Spleen (tissue), 11 donors: ENCODE measurements at regions not wholly inside any gene's neighbourhood (a gene's known extent, or its start where the extent isn't known, plus 50 kb on each side); places are given as distances from the start of the nearest gene placed in this dataset.

ENCODE experiments used
- DNase-seq: peaks from one replicate; pipeline ENCODE4 v3.0.0-alpha.2; 2020
- H3K27ac ChIP-seq, 8 donors: fragments of 200-600 bp; sonication (generic) in 7 of 8; 1 replicate in 4 of 8; 2 replicates in 4 of 8; pipeline versions ENCODE4 v1.5.0 to v1.8.0; 2016 to 2021; ENCODE audit warnings: inconsistent platforms in 4 of 8, mild to moderate bottlenecking in 4 of 8, moderate library complexity in 1 of 8
- H3K27me3 ChIP-seq, 7 donors: fragments of 200-600 bp; sonication (generic) in 6 of 7; replicated peaks in 1 of 7; 1 replicate in 4 of 7; 2 replicates in 3 of 7; pipeline versions ENCODE4 v1.5.0 to v1.8.0; 2016 to 2021; ENCODE audit warnings: inconsistent platforms in 3 of 7, mild to moderate bottlenecking in 1 of 7
- H3K36me3 ChIP-seq, 6 donors: fragments of 200-600 bp; sonication (generic) in 5 of 6; 1 replicate in 4 of 6; 2 replicates in 2 of 6; pipeline versions ENCODE4 v1.5.0 to v1.8.0; 2016 to 2021; ENCODE audit warnings: inconsistent platforms in 2 of 6
- H3K4me1 ChIP-seq, 6 donors: fragments of 200-600 bp; sonication (generic) in 5 of 6; 1 replicate in 3 of 6; 2 replicates in 3 of 6; pipeline versions ENCODE4 v1.5.0 to v1.8.0; 2016 to 2021; ENCODE audit warnings: inconsistent platforms in 3 of 6
- H3K4me3 ChIP-seq, 8 donors: fragments of 200-600 bp; sonication (generic) in 7 of 8; 1 replicate in 4 of 8; 2 replicates in 4 of 8; pipeline versions ENCODE4 v1.5.0 to v1.8.0; 2016 to 2021; ENCODE audit warnings: inconsistent platforms in 4 of 8, mild to moderate bottlenecking in 4 of 8, moderate library complexity in 2 of 8
- H3K9me3 ChIP-seq, 8 donors: fragments of 200-600 bp; sonication (generic) in 7 of 8; 1 replicate in 4 of 8; 2 replicates in 4 of 8; pipeline versions ENCODE4 v1.5.0 to v1.8.0; 2016 to 2021; ENCODE audit warnings: inconsistent platforms in 4 of 8
- POLR2A ChIP-seq, 3 donors: fragments of 450-650 bp; IDR thresholded peaks; one replicate each; pipeline ENCODE4 v1.5.1; 2017; ENCODE audit warnings: antibody characterized with exemption in 3 of 3, mild to moderate bottlenecking in 1 of 3
- POLR2AphosphoS5 ChIP-seq, 3 donors: sonication (generic); formaldehyde crosslinking; IDR thresholded peaks; one replicate each; pipeline ENCODE4 v1.5.1; 2017; ENCODE audit warnings: antibody characterized with exemption in 3 of 3
- WGBS, 5 donors: extraction: QIAGEN DNeasy Blood & Tissue Kit in 3 of 5; methylation state at CpG; one replicate each; pipeline versions ENCODE4 v1.1.5 to v1.1.7; 2013 to 2018; 5-methylcytosine and 5-hydroxymethylcytosine counted together
- intact Hi-C: fragments of 100-400 bp; cut with DNase I; formaldehyde crosslinking; loops from one replicate; pipeline ENCODE4 v1.15.0; 2023; ENCODE audit warnings: low total_unique reads
- TF ChIP-seq, protein P1 (sequence below), 11 experiments: fragments of 200-600 bp in 7 of 11; fragments of 450-650 bp in 4 of 11; sonication (generic) in 4 of 11; IDR thresholded peaks in 8 of 11; conservative IDR thresholded peaks in 3 of 11; 1 replicate in 7 of 11; 2 replicates in 4 of 11; pipeline versions ENCODE4 v1.4.0 to v1.8.0; 2016 to 2021; ENCODE audit warnings: antibody characterized with exemption in 11 of 11, inconsistent platforms in 4 of 11, mild to moderate bottlenecking in 1 of 11
- donor health status: healthy with polysubstance abuse.
- donor health status: DM: no; HTN: no; CAD: no; lungs with moderate emphysema.
- donor health status: DM: no; HTN: no; CAD: no.
- donor health status: Bipolar disorder and iron deficiency.
- donor health status: healthy.
- donor health status: DM: no; HTN: no; CAD: no.
- donor health status: DM: yes; HTN: yes; CAD: no.

DNA sequence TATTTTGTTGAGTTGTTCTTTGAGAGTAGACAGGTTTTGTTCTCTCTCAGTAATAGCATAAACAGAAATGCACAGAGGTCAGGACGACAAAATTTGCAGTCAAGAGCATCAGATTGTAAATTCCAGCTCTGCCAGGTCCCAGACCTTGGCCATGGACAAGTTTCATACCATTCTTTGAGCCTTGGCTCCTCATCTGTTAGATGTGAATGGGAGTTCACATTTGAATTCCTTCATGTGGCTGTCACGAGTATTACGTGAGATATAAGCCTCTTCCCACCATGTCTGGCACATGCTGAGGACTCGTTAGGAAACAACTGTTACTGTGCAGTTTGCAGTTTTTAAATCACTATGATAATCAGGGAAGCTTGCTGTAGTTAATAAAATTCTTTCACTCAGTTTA lies 93.2 kb upstream of the KCTD3 start:
- WGBS, 5 donors: 71 to 85% (median 79%) methylated on average over 4 of the region's 4 CpGs
- intact Hi-C loops: no loop called here

DNA sequence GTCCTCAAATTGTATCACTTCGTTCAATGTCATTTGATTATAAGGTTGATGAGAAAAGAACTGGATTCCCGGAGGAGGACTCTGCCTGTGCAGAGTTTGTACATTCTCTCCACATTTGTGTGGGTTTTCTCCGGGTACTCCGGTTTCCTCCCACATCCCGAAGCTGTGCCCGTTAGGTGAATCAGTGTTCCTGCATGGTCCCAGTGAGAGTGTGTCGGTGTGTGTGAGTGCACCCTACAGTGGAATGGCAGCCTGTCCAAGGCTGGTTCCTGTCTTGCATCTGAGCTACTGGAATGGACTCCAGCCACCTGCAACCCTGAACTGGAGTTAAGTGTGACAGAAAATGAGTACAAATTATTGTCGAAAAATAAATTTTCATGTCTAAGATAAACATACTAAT lies 92.2 kb upstream of the KCTD3 start:
- WGBS, 5 donors: 90 to 96% (median 94%) methylated on average over 8 of the region's 8 CpGs
- no peaks in the 10 kb centered on the region for H3K4me1 ChIP-seq
- intact Hi-C loops: no loop called here
- no peaks in the 10 kb centered on the region for H3K36me3 ChIP-seq
- TF ChIP-seq, protein P1, sequence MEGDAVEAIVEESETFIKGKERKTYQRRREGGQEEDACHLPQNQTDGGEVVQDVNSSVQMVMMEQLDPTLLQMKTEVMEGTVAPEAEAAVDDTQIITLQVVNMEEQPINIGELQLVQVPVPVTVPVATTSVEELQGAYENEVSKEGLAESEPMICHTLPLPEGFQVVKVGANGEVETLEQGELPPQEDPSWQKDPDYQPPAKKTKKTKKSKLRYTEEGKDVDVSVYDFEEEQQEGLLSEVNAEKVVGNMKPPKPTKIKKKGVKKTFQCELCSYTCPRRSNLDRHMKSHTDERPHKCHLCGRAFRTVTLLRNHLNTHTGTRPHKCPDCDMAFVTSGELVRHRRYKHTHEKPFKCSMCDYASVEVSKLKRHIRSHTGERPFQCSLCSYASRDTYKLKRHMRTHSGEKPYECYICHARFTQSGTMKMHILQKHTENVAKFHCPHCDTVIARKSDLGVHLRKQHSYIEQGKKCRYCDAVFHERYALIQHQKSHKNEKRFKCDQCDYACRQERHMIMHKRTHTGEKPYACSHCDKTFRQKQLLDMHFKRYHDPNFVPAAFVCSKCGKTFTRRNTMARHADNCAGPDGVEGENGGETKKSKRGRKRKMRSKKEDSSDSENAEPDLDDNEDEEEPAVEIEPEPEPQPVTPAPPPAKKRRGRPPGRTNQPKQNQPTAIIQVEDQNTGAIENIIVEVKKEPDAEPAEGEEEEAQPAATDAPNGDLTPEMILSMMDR (IDR thresholded peaks at IDR 0.05 in 8 of 11, conservative IDR thresholded peaks at IDR 0.05 in 3 of 11): no peak
- TF ChIP-seq POLR2A (IDR thresholded peaks at IDR 0.05) (no peak), POLR2AphosphoS5 (IDR thresholded peaks at IDR 0.05) (no peak)
- peaks cover 0 to 23% (median 16%) of the 10 kb centered on the region in 8 donors for H3K9me3 ChIP-seq
- no peak overlapping the region for H3K4me3 ChIP-seq
- no peak for DNase-seq
- no peaks in the 10 kb centered on the region for H3K27me3 ChIP-seq
- no peak overlapping the region for H3K27ac ChIP-seq

More for the DNA sequence above, 93.2 kb upstream of the KCTD3 start:
- Histone ChIP-seq H3K4me1 (no peaks in the 10 kb centered on the region), H3K36me3 (no peaks in the 10 kb centered on the region), H3K9me3 (peaks cover 0 to 23% (median 16%) of the 10 kb centered on the region in 8 donors), H3K27ac (no peak overlapping the region), H3K27me3 (no peaks in the 10 kb centered on the region), H3K4me3 (no peak overlapping the region)
- DNase-seq: no peak
- TF ChIP-seq POLR2AphosphoS5 (IDR thresholded peaks at IDR 0.05) (no peak), POLR2A (IDR thresholded peaks at IDR 0.05) (no peak)
- TF ChIP-seq, protein P1 (IDR thresholded peaks at IDR 0.05 in 8 of 11, conservative IDR thresholded peaks at IDR 0.05 in 3 of 11): no peak

DNA sequence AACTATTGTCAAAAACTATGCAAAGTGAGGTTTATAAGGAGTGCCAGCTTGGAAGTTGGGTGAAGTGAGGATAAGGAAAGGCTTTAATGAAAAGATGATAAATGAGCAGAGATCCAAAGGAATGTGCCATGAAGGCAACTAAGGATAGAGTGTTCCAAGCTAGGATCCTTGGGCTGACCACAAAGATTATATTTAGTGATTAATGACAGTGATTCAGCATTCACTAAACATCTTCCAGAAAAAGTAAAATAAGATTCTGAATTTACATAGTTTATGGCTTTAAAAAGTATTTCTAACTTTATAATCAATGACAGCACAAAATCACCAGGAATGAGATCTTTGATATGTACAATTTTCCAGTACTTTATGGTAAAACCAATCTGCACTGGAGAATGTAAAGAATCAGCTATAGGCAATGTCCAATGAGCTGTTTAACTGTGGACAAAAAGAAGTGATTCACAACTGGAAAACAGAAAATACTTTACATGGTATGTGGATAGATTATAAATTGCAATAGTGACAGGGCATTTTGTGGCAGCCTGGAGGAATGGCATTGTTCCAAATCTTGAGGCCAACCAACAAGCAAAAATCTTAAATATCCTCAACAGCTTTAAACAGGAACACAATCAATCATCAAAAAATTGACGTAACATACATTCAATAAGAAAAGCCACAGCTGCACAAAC lies 91.2 kb upstream of the KCTD3 start:
- no peak overlapping the region for H3K27ac ChIP-seq
- intact Hi-C loops: no loop called here
- no peak overlapping the region for H3K4me3 ChIP-seq
- DNase-seq: no peak
- no peaks in the 10 kb centered on the region for H3K27me3 ChIP-seq
- no peaks in the 10 kb centered on the region for H3K4me1 ChIP-seq
- peaks cover 0 to 23% (median 16%) of the 10 kb centered on the region in 8 donors for H3K9me3 ChIP-seq
- 29 to 59% (median 45%) methylated on average over 1 of the region's 1 CpG for WGBS, 5 donors
- H3K36me3 ChIP-seq: no peaks in the 10 kb centered on the region
- TF ChIP-seq, protein P1 (IDR thresholded peaks at IDR 0.05 in 8 of 11, conservative IDR thresholded peaks at IDR 0.05 in 3 of 11): no peak
- TF ChIP-seq POLR2A (IDR thresholded peaks at IDR 0.05) (no peak), POLR2AphosphoS5 (IDR thresholded peaks at IDR 0.05) (no peak)

DNA sequence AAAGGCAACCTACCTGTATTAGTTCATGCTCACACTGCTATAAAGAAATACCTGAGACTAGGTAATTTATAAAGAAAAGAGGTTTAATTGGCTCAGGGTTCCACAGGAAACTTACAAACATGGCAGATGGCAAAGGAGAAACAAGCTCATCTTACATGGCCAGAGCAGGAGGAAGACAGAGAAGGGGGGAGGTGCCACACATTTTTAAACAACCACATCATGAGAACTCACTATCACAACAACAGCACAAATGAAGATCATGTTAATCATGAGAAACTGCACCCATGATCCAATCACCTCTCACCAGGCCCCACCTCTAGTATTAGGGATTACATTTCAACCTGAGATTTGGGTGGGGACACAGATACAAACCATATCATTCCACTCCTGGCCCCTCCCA lies 90.6 kb upstream of the KCTD3 start:
- intact Hi-C loops: no loop called here
- Histone ChIP-seq H3K4me1 (no peaks in the 10 kb centered on the region), H3K27me3 (no peaks in the 10 kb centered on the region), H3K27ac (no peak overlapping the region), H3K4me3 (no peak overlapping the region), H3K36me3 (no peaks in the 10 kb centered on the region), H3K9me3 (peaks cover 0 to 23% (median 16%) of the 10 kb centered on the region in 8 donors)
- DNase-seq: no peak
- TF ChIP-seq, protein P1 (IDR thresholded peaks at IDR 0.05 in 8 of 11, conservative IDR thresholded peaks at IDR 0.05 in 3 of 11): no peak
- TF ChIP-seq POLR2A (IDR thresholded peaks at IDR 0.05): no peak
- no peak for TF ChIP-seq POLR2AphosphoS5 (IDR thresholded peaks at IDR 0.05)
